Adrenal gland (tissue), 9 donors: ENCODE measurements at regions not wholly inside any gene's neighbourhood (a gene's known extent, or its start where the extent isn't known, plus 50 kb on each side); places are given as distances from the start of the nearest gene placed in this dataset.

Source experiments
- DNase-seq, 7 donors: peaks; one replicate each; pipeline ENCODE4 v3.0.0-alpha.2; 2019 to 2020
- H3K27ac ChIP-seq, 5 donors: fragments of 200-600 bp; sonication (generic) in 4 of 5; 1 replicate in 3 of 5; 2 replicates in 2 of 5; pipeline versions ENCODE4 v1.5.1 to v1.8.0; 2016 to 2020; ENCODE audit warnings: mild to moderate bottlenecking in 1 of 5
- H3K27me3 ChIP-seq: fragments of 200-600 bp; 2 replicates; pipeline ENCODE4 v1.8.0; 2021
- H3K36me3 ChIP-seq, 2 donors: fragments of 200-600 bp; replicated peaks in 1 of 2; 1 replicate in 1 of 2; 2 replicates in 1 of 2; pipeline versions ENCODE4 v1.5.1 to v1.8.0; 2018 to 2022
- H3K4me1 ChIP-seq, 2 donors: fragments of 200-600 bp; replicated peaks in 1 of 2; 1 replicate in 1 of 2; 2 replicates in 1 of 2; pipeline versions ENCODE4 v1.5.1 to v1.8.0; 2018 to 2021
- H3K4me3 ChIP-seq, 4 donors: fragments of 200-600 bp; sonication (generic) in 3 of 4; one replicate each; pipeline ENCODE4 v1.5.1; 2016 to 2018
- H3K9me3 ChIP-seq, 3 donors: fragments of 200-600 bp; sonication (generic) in 1 of 3; replicated peaks in 1 of 3; 1 replicate in 2 of 3; 2 replicates in 1 of 3; pipeline versions ENCODE4 v1.5.1 to v1.8.0; 2016 to 2021
- POLR2A ChIP-seq, 2 donors: fragments of 450-650 bp; IDR thresholded peaks; one replicate each; pipeline ENCODE4 v1.6.1; 2017; ENCODE audit warnings: antibody characterized with exemption in 2 of 2, mild to moderate bottlenecking in 2 of 2, moderate library complexity in 1 of 2
- WGBS, 4 donors: extraction: QIAGEN DNeasy Blood & Tissue Kit in 2 of 4; methylation state at CpG; one replicate each; pipeline versions ENCODE4 v1.1.5 to v1.1.7; 2013 to 2017; 5-methylcytosine and 5-hydroxymethylcytosine counted together
- intact Hi-C, 2 donors: fragments of 100-400 bp; cut with DNase I; formaldehyde crosslinking; loops; one replicate each; pipeline versions ENCODE4 v1.14.1 to v1.15.0; 2022 to 2023
- TF ChIP-seq, protein P1 (sequence below), 6 experiments: fragments of 450-650 bp in 4 of 6; fragments of 200-600 bp in 2 of 6; sonication (generic) in 1 of 6; IDR thresholded peaks; 1 replicate in 5 of 6; 2 replicates in 1 of 6; pipeline versions ENCODE4 v1.5.1 to v1.8.0; 2016 to 2021; ENCODE audit warnings: antibody characterized with exemption in 6 of 6, mild to moderate bottlenecking in 2 of 6, moderate library complexity in 1 of 6
- donor health status: healthy with polysubstance abuse.
- donor health status: Bipolar disorder and iron deficiency.
- donor health status: DM: yes; HTN: yes; CAD: no.
- donor health status: DM: no; HTN: no; CAD: no.
- donor health status: DM: no; HTN: no; CAD: no.

GRCh38 chr5:2430606-2431005 lies 320.9 kb downstream of the IRX2 start:
- Histone ChIP-seq H3K4me1 (no peaks in the 10 kb centered on the region), H3K4me3 (no peak overlapping the region), H3K36me3 (no peaks in the 10 kb centered on the region), H3K27ac (no peak overlapping the region), H3K9me3 (no peaks in the 10 kb centered on the region), H3K27me3 (no peaks in the 10 kb centered on the region)
- intact Hi-C loops = no loop called here
- no peak for DNase-seq
- 48 to 66% (median 59%) methylated on average over 5 of the region's 5 CpGs for WGBS, 4 donors
- TF ChIP-seq, protein P1, sequence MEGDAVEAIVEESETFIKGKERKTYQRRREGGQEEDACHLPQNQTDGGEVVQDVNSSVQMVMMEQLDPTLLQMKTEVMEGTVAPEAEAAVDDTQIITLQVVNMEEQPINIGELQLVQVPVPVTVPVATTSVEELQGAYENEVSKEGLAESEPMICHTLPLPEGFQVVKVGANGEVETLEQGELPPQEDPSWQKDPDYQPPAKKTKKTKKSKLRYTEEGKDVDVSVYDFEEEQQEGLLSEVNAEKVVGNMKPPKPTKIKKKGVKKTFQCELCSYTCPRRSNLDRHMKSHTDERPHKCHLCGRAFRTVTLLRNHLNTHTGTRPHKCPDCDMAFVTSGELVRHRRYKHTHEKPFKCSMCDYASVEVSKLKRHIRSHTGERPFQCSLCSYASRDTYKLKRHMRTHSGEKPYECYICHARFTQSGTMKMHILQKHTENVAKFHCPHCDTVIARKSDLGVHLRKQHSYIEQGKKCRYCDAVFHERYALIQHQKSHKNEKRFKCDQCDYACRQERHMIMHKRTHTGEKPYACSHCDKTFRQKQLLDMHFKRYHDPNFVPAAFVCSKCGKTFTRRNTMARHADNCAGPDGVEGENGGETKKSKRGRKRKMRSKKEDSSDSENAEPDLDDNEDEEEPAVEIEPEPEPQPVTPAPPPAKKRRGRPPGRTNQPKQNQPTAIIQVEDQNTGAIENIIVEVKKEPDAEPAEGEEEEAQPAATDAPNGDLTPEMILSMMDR (IDR thresholded peaks at IDR 0.05) = no peak
- TF ChIP-seq POLR2A (IDR thresholded peaks at IDR 0.05) = no peak

GRCh38 chr5:2427983-2428382 lies 323.5 kb downstream of the IRX2 start:
- Histone ChIP-seq H3K36me3 (no peaks in the 10 kb centered on the region), H3K9me3 (no peaks in the 10 kb centered on the region), H3K4me3 (no peak overlapping the region), H3K27me3 (no peaks in the 10 kb centered on the region), H3K4me1 (no peaks in the 10 kb centered on the region), H3K27ac (no peak overlapping the region)
- DNase-seq = no peak
- no peak for TF ChIP-seq POLR2A (IDR thresholded peaks at IDR 0.05)
- TF ChIP-seq, protein P1 (IDR thresholded peaks at IDR 0.05) = no peak
- intact Hi-C loops = no loop called here
- WGBS, 4 donors = 58 to 66% (median 60%) methylated on average over 4 of the region's 4 CpGs

DNA sequence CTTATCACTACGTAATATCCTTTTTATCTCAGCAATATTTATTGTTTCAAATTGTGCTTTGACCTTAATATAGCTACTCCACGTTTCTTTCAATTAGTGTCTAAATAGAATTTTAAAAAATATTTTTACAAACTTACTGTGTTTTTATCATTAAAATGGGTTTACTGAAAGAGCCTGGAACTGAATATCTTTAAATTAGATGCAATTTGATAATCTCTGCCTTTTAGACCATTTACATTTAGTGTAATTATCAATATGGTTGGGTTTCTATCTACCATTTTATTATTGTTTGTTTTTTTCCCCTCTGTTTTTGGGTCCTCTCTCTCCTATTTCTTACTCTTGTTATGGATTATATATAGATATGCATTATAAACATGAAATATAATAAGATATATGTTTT lies 327.8 kb downstream of the IRX2 start:
- TF ChIP-seq, protein P1 (IDR thresholded peaks at IDR 0.05) = no peak
- TF ChIP-seq POLR2A (IDR thresholded peaks at IDR 0.05) = no peak
- no peaks in the 10 kb centered on the region for H3K9me3 ChIP-seq
- DNase-seq = no peak
- H3K27ac ChIP-seq = no peak overlapping the region
- 62 to 76% (median 68%) methylated on average over 2 of the region's 2 CpGs for WGBS, 4 donors
- H3K27me3 ChIP-seq = no peaks in the 10 kb centered on the region
- no peak overlapping the region for H3K4me3 ChIP-seq
- H3K36me3 ChIP-seq = no peaks in the 10 kb centered on the region
- H3K4me1 ChIP-seq = no peaks in the 10 kb centered on the region
- intact Hi-C loops = no loop called here

DNA sequence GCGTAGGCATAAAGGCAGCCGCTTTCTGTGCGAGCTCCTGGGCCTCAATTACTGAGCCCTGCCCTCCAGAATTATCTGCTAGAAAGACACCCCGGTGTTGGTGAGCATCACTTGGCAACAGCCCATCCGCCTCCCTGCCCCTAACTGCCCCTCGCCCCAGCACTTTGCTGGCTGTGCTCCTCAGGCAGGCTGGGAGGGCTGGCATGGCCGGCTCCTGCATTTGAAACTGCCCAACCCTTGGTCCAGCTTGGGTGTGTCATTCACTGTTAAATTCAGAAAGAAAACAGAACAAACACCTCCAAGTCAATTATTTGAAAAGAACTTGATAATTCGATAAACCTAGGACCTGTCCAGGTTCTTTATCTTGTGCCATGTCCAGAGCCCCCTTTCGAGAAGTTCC lies 334.2 kb downstream of the IRX2 start:
- Histone ChIP-seq H3K36me3 (no peaks in the 10 kb centered on the region), H3K27ac (no peak overlapping the region), H3K4me3 (no peak overlapping the region), H3K27me3 (no peaks in the 10 kb centered on the region), H3K4me1 (no peaks in the 10 kb centered on the region), H3K9me3 (no peaks in the 10 kb centered on the region)
- no peak for DNase-seq
- WGBS, 4 donors = 76 to 85% (median 78%) methylated on average over 9 of the region's 9 CpGs
- intact Hi-C loops = no loop called here
- TF ChIP-seq POLR2A (IDR thresholded peaks at IDR 0.05) = no peak
- TF ChIP-seq, protein P1 (IDR thresholded peaks at IDR 0.05) = no peak
